ENCODE measurements at regions not wholly inside any gene's neighbourhood (a gene's known extent, or its start where the extent isn't known, plus 50 kb on each side); places are given as distances from the start of the nearest gene placed in this dataset.

- H3K27me3 ChIP-seq (ENCODE audit: control insufficient read depth in 1 of 2, insufficient read depth in 2 of 2, low read length in 2 of 2): no peaks in the 10 kb centered on the region
- H3K4me2 ChIP-seq (ENCODE audit: low read depth, low read length): no peak overlapping the region
- intact Hi-C loops (cut with micrococcal nuclease; ENCODE audit: unreplicated experiment) (no loop called here), in situ Hi-C loops (cut with HindIII; ENCODE audit: extremely low pct_ligation_motif_present, low pct_unique_long_range_greater_than_20kb) (no loop called here)
- DNase-seq (ENCODE audit: low spot score) (no peak), ATAC-seq (no peak), FAIRE-seq (no peak)
- H2AFZ ChIP-seq (ENCODE audit: low read length): no peak overlapping the region
- H3K27ac ChIP-seq (ENCODE audit: extremely low read length, insufficient read depth, low read length): no peak overlapping the region
- H3K36me3 ChIP-seq (replicated peaks in 1 of 2; ENCODE audit: control insufficient read depth in 1 of 2, insufficient read depth in 2 of 2, low read length in 2 of 2): no peaks in the 10 kb centered on the region
- H3K9ac ChIP-seq (ENCODE audit: insufficient read depth, low read depth, low read length): no peak overlapping the region
- ChIA-PET CTCF (ENCODE audit: low intra/inter-chr PET ratio, low total read pairs) (no interaction called here), POLR2A (no interaction called here)
- H3K79me2 ChIP-seq (ENCODE audit: insufficient read depth, low read length): no peaks in the 10 kb centered on the region
- no peaks in the 10 kb centered on the region for H4K20me1 ChIP-seq (ENCODE audit: insufficient read depth, low read length)
- H3K4me3 ChIP-seq (replicated peaks in 1 of 3; ENCODE audit: insufficient read depth in 1 of 3, low read depth in 2 of 3, low read length in 3 of 3): no peak overlapping the region
- no peak for TF ChIP-seq RFX3 (CRISPR knock-in tag; IDR thresholded peaks at IDR 0.05)
- TF ChIP-seq NFAT5 (CRISPR knock-in tag; IDR thresholded peaks at IDR 0.05): no peak
- TF ChIP-seq DZIP1 (CRISPR knock-in tag; IDR thresholded peaks at IDR 0.05): no peak
- TF ChIP-seq SALL2 (CRISPR knock-in tag; IDR thresholded peaks at IDR 0.05): no peak
- no peak for TF ChIP-seq MTA3 (CRISPR knock-in tag; IDR thresholded peaks at IDR 0.05)
- TF ChIP-seq, protein P1, sequence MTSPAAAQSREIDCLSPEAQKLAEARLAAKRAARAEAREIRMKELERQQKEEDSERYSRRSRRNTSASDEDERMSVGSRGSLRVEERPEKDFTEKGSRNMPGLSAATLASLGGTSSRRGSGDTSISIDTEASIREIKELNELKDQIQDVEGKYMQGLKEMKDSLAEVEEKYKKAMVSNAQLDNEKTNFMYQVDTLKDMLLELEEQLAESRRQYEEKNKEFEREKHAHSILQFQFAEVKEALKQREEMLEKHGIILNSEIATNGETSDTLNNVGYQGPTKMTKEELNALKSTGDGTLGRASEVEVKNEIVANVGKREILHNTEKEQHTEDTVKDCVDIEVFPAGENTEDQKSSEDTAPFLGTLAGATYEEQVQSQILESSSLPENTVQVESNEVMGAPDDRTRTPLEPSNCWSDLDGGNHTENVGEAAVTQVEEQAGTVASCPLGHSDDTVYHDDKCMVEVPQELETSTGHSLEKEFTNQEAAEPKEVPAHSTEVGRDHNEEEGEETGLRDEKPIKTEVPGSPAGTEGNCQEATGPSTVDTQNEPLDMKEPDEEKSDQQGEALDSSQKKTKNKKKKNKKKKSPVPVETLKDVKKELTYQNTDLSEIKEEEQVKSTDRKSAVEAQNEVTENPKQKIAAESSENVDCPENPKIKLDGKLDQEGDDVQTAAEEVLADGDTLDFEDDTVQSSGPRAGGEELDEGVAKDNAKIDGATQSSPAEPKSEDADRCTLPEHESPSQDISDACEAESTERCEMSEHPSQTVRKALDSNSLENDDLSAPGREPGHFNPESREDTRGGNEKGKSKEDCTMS (CRISPR knock-in tag; conservative IDR thresholded peaks at IDR 0.05): no peak
- TF ChIP-seq SP1 (IDR thresholded peaks at IDR 0.05): no peak
- TF ChIP-seq SP1 (CRISPR knock-in tag; IDR thresholded peaks at IDR 0.05): no peak
- TF ChIP-seq, protein P2, sequence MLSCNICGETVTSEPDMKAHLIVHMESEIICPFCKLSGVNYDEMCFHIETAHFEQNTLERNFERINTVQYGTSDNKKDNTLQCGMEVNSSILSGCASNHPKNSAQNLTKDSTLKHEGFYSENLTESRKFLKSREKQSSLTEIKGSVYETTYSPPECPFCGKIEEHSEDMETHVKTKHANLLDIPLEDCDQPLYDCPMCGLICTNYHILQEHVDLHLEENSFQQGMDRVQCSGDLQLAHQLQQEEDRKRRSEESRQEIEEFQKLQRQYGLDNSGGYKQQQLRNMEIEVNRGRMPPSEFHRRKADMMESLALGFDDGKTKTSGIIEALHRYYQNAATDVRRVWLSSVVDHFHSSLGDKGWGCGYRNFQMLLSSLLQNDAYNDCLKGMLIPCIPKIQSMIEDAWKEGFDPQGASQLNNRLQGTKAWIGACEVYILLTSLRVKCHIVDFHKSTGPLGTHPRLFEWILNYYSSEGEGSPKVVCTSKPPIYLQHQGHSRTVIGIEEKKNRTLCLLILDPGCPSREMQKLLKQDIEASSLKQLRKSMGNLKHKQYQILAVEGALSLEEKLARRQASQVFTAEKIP (CRISPR knock-in tag; IDR thresholded peaks at IDR 0.05; ENCODE audit: borderline replicate concordance): no peak
- BruUV-seq (replicated peaks): no TSS peak
- no peaks in the 10 kb centered on the region for H3K9me3 ChIP-seq (ENCODE audit: low read length)
- no peaks in the 10 kb centered on the region for H3K4me1 ChIP-seq (ENCODE audit: insufficient read depth, low read length)
These were observed 291.8 kb downstream of the OLFM3 start for GRCh38 chr1:101704895-101705294.

All from HepG2 (cell line).